OCI-LY3 (cell line): ENCODE measurements at regions not wholly inside any gene's neighbourhood (a gene's known extent, or its start where the extent isn't known, plus 50 kb on each side); places are given as distances from the start of the nearest gene placed in this dataset.

Experiments
- H2AFZ ChIP-seq: fragments of 200-600, 300-600 bp; shearing (Covaris generic); 2 replicates; pipeline ENCODE4 v1.6.0; 2014; ENCODE audit warnings: antibody characterized with exemption, low read depth, low read length
- H3K27ac ChIP-seq: fragments of 200-600, 300-600 bp; sonication (generic); 2 replicates; pipeline ENCODE4 v1.5.1; 2014; ENCODE audit warnings: mild to moderate bottlenecking, low read length, moderate library complexity, mixed read lengths
- H3K27me3 ChIP-seq: fragments of 200-600, 300-600 bp; sonication (generic); 2 replicates; pipeline ENCODE4 v1.6.1; 2014; ENCODE audit warnings: low read depth, low read length, mixed read lengths
- H3K36me3 ChIP-seq: fragments of 200-600, 300-600 bp; sonication (generic); replicated peaks from 2 replicates; pipeline ENCODE3; 2014; ENCODE audit warnings: low read depth, low read length, mixed read lengths
- H3K4me1 ChIP-seq: fragments of 300-600, 200-600 bp; sonication (generic); 2 replicates; pipeline ENCODE4 v1.6.1; 2014; ENCODE audit warnings: low read length, mixed read lengths
- H3K4me2 ChIP-seq: fragments of 200-600, 300-600 bp; sonication (generic); 2 replicates; pipeline ENCODE4 v1.6.1; 2014; ENCODE audit warnings: low read length, mixed read lengths
- H3K4me3 ChIP-seq: fragments of 300-600, 200-600 bp; sonication (generic); 2 replicates; pipeline ENCODE4 v1.5.1; 2014; ENCODE audit warnings: antibody characterized with exemption, mild to moderate bottlenecking, low read length, moderate library complexity
- H3K79me2 ChIP-seq: fragments of 300-600, 200-600 bp; shearing (Covaris generic); 2 replicates; pipeline ENCODE4 v1.6.1; 2014; ENCODE audit warnings: mild to moderate bottlenecking, low read length, mixed read lengths
- H3K9ac ChIP-seq: fragments of 300-600, 200-600 bp; shearing (Covaris generic); 2 replicates; pipeline ENCODE4 v1.6.0; 2014; ENCODE audit warnings: mild to moderate bottlenecking, low read length, moderate library complexity
- H3K9me3 ChIP-seq: fragments of 200-600, 300-600 bp; shearing (Covaris generic); 2 replicates; pipeline ENCODE4 v1.6.1; 2014; ENCODE audit warnings: low read length, mixed read lengths; ENCODE audit not compliant: insufficient read depth
- H4K20me1 ChIP-seq: fragments of 200-600, 300-600 bp; sonication (generic); 2 replicates; pipeline ENCODE4 v1.6.1; 2016; ENCODE audit warnings: low read length, mixed read lengths; ENCODE audit not compliant: insufficient read depth
- CTCF ChIP-seq: fragments of 200-600, 300-600 bp; sonication (generic); IDR thresholded peaks from 2 replicates; pipeline ENCODE4 v1.5.1; 2014; ENCODE audit warnings: antibody characterized with exemption, low read length, low read depth
- EZH2phosphoT487 ChIP-seq: fragments of 200-600 bp; shearing (Covaris generic); IDR thresholded peaks from 2 replicates; pipeline ENCODE4 v1.6.1; 2018; ENCODE audit warnings: antibody characterized with exemption, mixed run types, low read depth

GRCh38 chr10:2761971-2762370, 305.4 kb upstream of the PFKP start:
- H3K4me1 ChIP-seq = 0 out of 2 replicates have a peak, but pooled peaks cover 3% of the 10 kb centered on the region
- 0 out of 2 replicates have a peak overlapping the region, but pooled peaks have one; percentile 12 for H3K4me2 ChIP-seq
- no peaks in the 10 kb centered on the region for H3K79me2 ChIP-seq
- H3K27me3 ChIP-seq = no peaks in the 10 kb centered on the region
- no peaks in the 10 kb centered on the region for H3K9me3 ChIP-seq
- no peak overlapping the region for H3K4me3 ChIP-seq
- H3K9ac ChIP-seq = no peak overlapping the region
- H4K20me1 ChIP-seq = no peaks in the 10 kb centered on the region
- no peak overlapping the region for H3K27ac ChIP-seq
- H3K36me3 ChIP-seq = no peaks in the 10 kb centered on the region
- TF ChIP-seq CTCF (no peak), EZH2phosphoT487 (no peak)
- H2AFZ ChIP-seq = no peak overlapping the region

- H3K4me3 ChIP-seq = no peak overlapping the region
- H3K9me3 ChIP-seq = no peaks in the 10 kb centered on the region
- no peak overlapping the region for H3K27ac ChIP-seq
- no peaks in the 10 kb centered on the region for H3K36me3 ChIP-seq
- no peak overlapping the region for H2AFZ ChIP-seq
- no peaks in the 10 kb centered on the region for H3K79me2 ChIP-seq
- TF ChIP-seq EZH2phosphoT487 (no peak), CTCF (no peak)
- no peaks in the 10 kb centered on the region for H4K20me1 ChIP-seq
- H3K9ac ChIP-seq = no peak overlapping the region
- H3K4me2 ChIP-seq = no peak overlapping the region
- H3K4me1 ChIP-seq = 0 out of 2 replicates have a peak, but pooled peaks cover 3% of the 10 kb centered on the region
- no peaks in the 10 kb centered on the region for H3K27me3 ChIP-seq
Measured at GRCh38 chr10:2761311-2761710, 306.0 kb upstream of the PFKP start.

GRCh38 chr10:2760736-2761135, 306.6 kb upstream of the PFKP start:
- H3K9ac ChIP-seq = no peak overlapping the region
- H3K79me2 ChIP-seq = no peaks in the 10 kb centered on the region
- H3K4me2 ChIP-seq = no peak overlapping the region
- H2AFZ ChIP-seq = no peak overlapping the region
- TF ChIP-seq CTCF = no peak
- TF ChIP-seq EZH2phosphoT487 = no peak
- no peak overlapping the region for H3K27ac ChIP-seq
- H3K9me3 ChIP-seq = no peaks in the 10 kb centered on the region
- no peak overlapping the region for H3K4me3 ChIP-seq
- no peaks in the 10 kb centered on the region for H3K27me3 ChIP-seq
- 0 out of 2 replicates have a peak, but pooled peaks cover 3% of the 10 kb centered on the region for H3K4me1 ChIP-seq
- H4K20me1 ChIP-seq = no peaks in the 10 kb centered on the region
- no peaks in the 10 kb centered on the region for H3K36me3 ChIP-seq

GRCh38 chr10:2759233-2759632, 308.1 kb upstream of the PFKP start:
- H3K79me2 ChIP-seq = no peaks in the 10 kb centered on the region
- TF ChIP-seq CTCF (no peak), EZH2phosphoT487 (no peak)
- H4K20me1 ChIP-seq = no peaks in the 10 kb centered on the region
- no peaks in the 10 kb centered on the region for H3K9me3 ChIP-seq
- H2AFZ ChIP-seq = no peak overlapping the region
- H3K4me1 ChIP-seq = 0 out of 2 replicates have a peak, but pooled peaks cover 3% of the 10 kb centered on the region
- no peak overlapping the region for H3K27ac ChIP-seq
- H3K4me2 ChIP-seq = no peak overlapping the region
- H3K36me3 ChIP-seq = no peaks in the 10 kb centered on the region
- H3K27me3 ChIP-seq = no peaks in the 10 kb centered on the region
- H3K9ac ChIP-seq = no peak overlapping the region
- no peak overlapping the region for H3K4me3 ChIP-seq
